AG04450 (cell line): ENCODE measurements at regions not wholly inside any gene's neighbourhood (a gene's known extent, or its start where the extent isn't known, plus 50 kb on each side); places are given as distances from the start of the nearest gene placed in this dataset.

ENCODE experiments used
- CTCF ChIA-PET: fragments of 300-600, 350-600 bp; formaldehyde crosslinking; extraction: SDS; loops from one replicate; lab custom pipeline; 2022; ENCODE audit warnings: antibody characterized with exemption, inconsistent platforms; lab: Charles Lee
- POLR2A ChIA-PET: fragments of 350-600 bp; formaldehyde crosslinking; extraction: SDS; loops from one replicate; lab custom pipeline; 2021; ENCODE audit warnings: antibody characterized with exemption, inconsistent platforms; lab: Yijun Ruan, JAX
- DNase-seq: peaks from one replicate; pipeline ENCODE4 v3.0.0-alpha.2; 2011; ENCODE audit warnings: low read depth, low spot score
- H3K27ac ChIP-seq: one replicate; pipeline ENCODE4 v1.5.1; 2012; ENCODE audit warnings: low read depth, low read length, control low read depth
- H3K27me3 ChIP-seq: one replicate; pipeline ENCODE4 v1.6.0; 2012; ENCODE audit warnings: low read length; ENCODE audit not compliant: control insufficient read depth, insufficient read depth
- H3K4me3 ChIP-seq: 2 replicates; pipeline ENCODE4 v1.5.1; 2011; ENCODE audit warnings: mild to moderate bottlenecking, low read depth, low read length, control low read depth
- H3K9me3 ChIP-seq: 2 replicates; pipeline ENCODE4 v1.5.1; 2012; ENCODE audit warnings: low read length; ENCODE audit not compliant: control insufficient read depth, insufficient read depth
- TF ChIP-seq, protein P1 (sequence below): IDR thresholded peaks from 2 replicates; pipeline ENCODE4 v1.5.1; 2011; ENCODE audit warnings: low read depth, low read length, control low read depth, inconsistent platforms

DNA sequence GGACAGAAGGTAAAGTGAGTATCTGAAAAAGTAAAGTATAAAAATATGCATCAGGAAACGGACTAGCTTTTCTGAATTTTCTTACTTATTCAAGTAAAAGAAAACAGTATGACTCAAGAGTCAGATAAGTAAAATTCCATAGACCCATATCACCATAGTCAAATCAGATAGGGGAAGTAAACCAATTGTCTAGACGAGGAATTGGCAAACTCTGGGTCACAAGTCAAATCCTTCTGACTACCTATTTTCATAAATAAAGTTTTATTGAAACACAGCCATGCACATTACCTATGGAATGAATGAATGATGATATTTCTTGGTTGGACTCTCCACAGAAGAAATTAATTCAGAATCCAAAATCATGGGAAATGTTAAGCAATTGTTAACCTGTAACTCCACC, 59.1 kb upstream of the TMC1 start:
- H3K27ac ChIP-seq, result no peak overlapping the region
- TF ChIP-seq, protein P1, sequence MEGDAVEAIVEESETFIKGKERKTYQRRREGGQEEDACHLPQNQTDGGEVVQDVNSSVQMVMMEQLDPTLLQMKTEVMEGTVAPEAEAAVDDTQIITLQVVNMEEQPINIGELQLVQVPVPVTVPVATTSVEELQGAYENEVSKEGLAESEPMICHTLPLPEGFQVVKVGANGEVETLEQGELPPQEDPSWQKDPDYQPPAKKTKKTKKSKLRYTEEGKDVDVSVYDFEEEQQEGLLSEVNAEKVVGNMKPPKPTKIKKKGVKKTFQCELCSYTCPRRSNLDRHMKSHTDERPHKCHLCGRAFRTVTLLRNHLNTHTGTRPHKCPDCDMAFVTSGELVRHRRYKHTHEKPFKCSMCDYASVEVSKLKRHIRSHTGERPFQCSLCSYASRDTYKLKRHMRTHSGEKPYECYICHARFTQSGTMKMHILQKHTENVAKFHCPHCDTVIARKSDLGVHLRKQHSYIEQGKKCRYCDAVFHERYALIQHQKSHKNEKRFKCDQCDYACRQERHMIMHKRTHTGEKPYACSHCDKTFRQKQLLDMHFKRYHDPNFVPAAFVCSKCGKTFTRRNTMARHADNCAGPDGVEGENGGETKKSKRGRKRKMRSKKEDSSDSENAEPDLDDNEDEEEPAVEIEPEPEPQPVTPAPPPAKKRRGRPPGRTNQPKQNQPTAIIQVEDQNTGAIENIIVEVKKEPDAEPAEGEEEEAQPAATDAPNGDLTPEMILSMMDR, result no peak
- CTCF ChIA-PET, result no interaction called here
- no peaks in the 10 kb centered on the region for H3K27me3 ChIP-seq
- H3K4me3 ChIP-seq, result no peak overlapping the region
- no peak for DNase-seq
- POLR2A ChIA-PET, result no interaction called here
- no peaks in the 10 kb centered on the region for H3K9me3 ChIP-seq

- Histone ChIP-seq H3K27ac (no peak overlapping the region), H3K27me3 (no peaks in the 10 kb centered on the region), H3K4me3 (no peak overlapping the region), H3K9me3 (no peaks in the 10 kb centered on the region)
- no peak for DNase-seq
- ChIA-PET CTCF (no interaction called here), POLR2A (interaction anchor here (0.5 kb wide), 1 partner anchor 77 kb away, joined by 4 read pairs; no protein-coding TSS in a partner anchor)
- TF ChIP-seq, protein P1, result no peak
Measured at GRCh38 chr9:72460342-72461312, 60.8 kb upstream of the TMC1 start.

- no peaks in the 10 kb centered on the region for H3K9me3 ChIP-seq
- DNase-seq, result no peak
- no peak overlapping the region for H3K27ac ChIP-seq
- H3K27me3 ChIP-seq, result no peaks in the 10 kb centered on the region
- ChIA-PET CTCF (no interaction called here), POLR2A (interaction anchor here (0.6 kb wide), 1 partner anchor 15 kb away, joined by 3 read pairs; no protein-coding TSS in a partner anchor)
- H3K4me3 ChIP-seq, result no peak overlapping the region
- TF ChIP-seq, protein P1, result no peak
Measured at GRCh38 chr9:72459308-72459707, 62.1 kb upstream of the TMC1 start.

- Histone ChIP-seq H3K9me3 (no peaks in the 10 kb centered on the region), H3K27ac (no peak overlapping the region), H3K27me3 (no peaks in the 10 kb centered on the region), H3K4me3 (no peak overlapping the region)
- no peak for DNase-seq
- TF ChIP-seq, protein P1, result no peak
- CTCF ChIA-PET, result interaction anchor here (0.9 kb wide), 1 partner anchor 10 kb away, joined by 3 read pairs; no protein-coding TSS in a partner anchor
- POLR2A ChIA-PET, result interaction anchor here (0.6 to 0.7 kb wide), 2 partner anchors 32 to 95 kb away, joined by 3 to 5 read pairs; no protein-coding TSS in a partner anchor
Measured at GRCh38 chr9:72458153-72458552, 63.3 kb upstream of the TMC1 start.

- DNase-seq, result no peak
- H3K27me3 ChIP-seq, result no peaks in the 10 kb centered on the region
- H3K9me3 ChIP-seq, result no peaks in the 10 kb centered on the region
- no peak overlapping the region for H3K4me3 ChIP-seq
- TF ChIP-seq, protein P1, result no peak
- no peak overlapping the region for H3K27ac ChIP-seq
- ChIA-PET POLR2A (no interaction called here), CTCF (no interaction called here)
Measured at GRCh38 chr9:72457366-72457765, 64.0 kb upstream of the TMC1 start.
